WTC11 (cell line): ENCODE measurements at regions not wholly inside any gene's neighbourhood (a gene's known extent, or its start where the extent isn't known, plus 50 kb on each side); places are given as distances from the start of the nearest gene placed in this dataset.

ENCODE experiments used
- ATAC-seq: fragments of 200-7000 bp; cut with Tn5 transposase; 2 replicates; pipeline ENCODE4 v1.10.0; 2021; ENCODE audit warnings: mild to moderate bottlenecking, moderate library complexity
- CTCF ChIA-PET: fragments of 300-600 bp; sonication (Branson Sonifier 250); formaldehyde crosslinking; loops from one replicate; lab custom pipeline; 2021; ENCODE audit warnings: antibody characterized with exemption; lab: Charles Lee
- POLR2A ChIA-PET: fragments of 350-600 bp; sonication (Branson Sonifier 250); formaldehyde crosslinking; loops from one replicate; lab custom pipeline; 2021; ENCODE audit warnings: antibody characterized with exemption; lab: Charles Lee
- DNase-seq: peaks from one replicate; pipeline ENCODE4 v3.0.0; 2021; ENCODE audit warnings: low spot score
- H3K27ac Mint-ChIP-seq: 2 replicates; pipeline ENCODE4 v1.8.0; 2021; ENCODE audit warnings: mixed read lengths
- H3K27me3 Mint-ChIP-seq: 2 replicates; pipeline ENCODE4 v1.8.0; 2021; ENCODE audit warnings: low read depth, mild to moderate bottlenecking, moderate library complexity, mixed read lengths
- H3K36me3 Mint-ChIP-seq: 2 replicates; pipeline ENCODE4 v1.8.0; 2021; ENCODE audit warnings: mixed read lengths
- H3K4me1 Mint-ChIP-seq: 2 replicates; pipeline ENCODE4 v1.8.0; 2022; ENCODE audit warnings: mixed read lengths
- H3K4me3 Mint-ChIP-seq: 2 replicates; pipeline ENCODE4 v1.8.0; 2021; ENCODE audit warnings: mild to moderate bottlenecking, moderate library complexity, mixed read lengths
- H3K9me3 Mint-ChIP-seq: 2 replicates; pipeline ENCODE4 v1.8.0; 2021; ENCODE audit warnings: mixed read lengths
- ETV6 ChIP-seq: sonication (generic); formaldehyde crosslinking; IDR thresholded peaks from 2 replicates; pipeline ENCODE4 v1.8.1; 2022; ENCODE audit warnings: mild to moderate bottlenecking, missing genetic modification reagents
- GRHL2 ChIP-seq: fragments of 250-450 bp; sonication (Bioruptor Pico); IDR thresholded peaks from 2 replicates; pipeline ENCODE4 v1.8.0; 2022; ENCODE audit warnings: mild to moderate bottlenecking, moderate library complexity; ENCODE audit not compliant: insufficient replicate concordance, severe bottlenecking
- KAT7 ChIP-seq: sonication (generic); formaldehyde crosslinking; IDR thresholded peaks from 2 replicates; pipeline ENCODE4 v1.8.1; 2023; ENCODE audit warnings: missing genetic modification reagents, mild to moderate bottlenecking, borderline replicate concordance
- NFATC4 ChIP-seq: fragments of 250-450 bp; sonication (Bioruptor Pico); IDR thresholded peaks from 2 replicates; pipeline ENCODE4 v1.9.0; 2021; ENCODE audit warnings: mild to moderate bottlenecking
- RELA ChIP-seq: sonication (generic); formaldehyde crosslinking; IDR thresholded peaks from 2 replicates; pipeline ENCODE4 v1.8.1; 2022; ENCODE audit warnings: missing genetic modification reagents, mild to moderate bottlenecking, borderline replicate concordance
- RORB ChIP-seq: fragments of 250-450 bp; sonication (Bioruptor Pico); IDR thresholded peaks from 2 replicates; pipeline ENCODE4 v1.9.0; 2021; ENCODE audit warnings: mild to moderate bottlenecking
- TEAD4 ChIP-seq: sonication (generic); formaldehyde crosslinking; IDR thresholded peaks from 2 replicates; pipeline ENCODE4 v1.8.0; 2022; ENCODE audit warnings: mild to moderate bottlenecking, missing genetic modification reagents
- TP53 ChIP-seq: sonication (generic); formaldehyde crosslinking; IDR thresholded peaks from 2 replicates; pipeline ENCODE4 v1.8.1; 2023; ENCODE audit warnings: mild to moderate bottlenecking, missing genetic modification reagents
- TF ChIP-seq, protein P1 (sequence below): sonication (generic); formaldehyde crosslinking; IDR thresholded peaks from 2 replicates; pipeline ENCODE4 v1.8.0; 2023; ENCODE audit warnings: mild to moderate bottlenecking, missing genetic modification reagents
- TF ChIP-seq, protein P2 (sequence below): fragments of 250-450 bp; sonication (Bioruptor Pico); IDR thresholded peaks from 2 replicates; pipeline ENCODE4 v1.9.0; 2021; ENCODE audit warnings: mild to moderate bottlenecking, borderline replicate concordance
- TF ChIP-seq, protein P3 (sequence below): sonication (generic); formaldehyde crosslinking; IDR thresholded peaks from 2 replicates; pipeline ENCODE4 v1.8.1; 2022; ENCODE audit warnings: mild to moderate bottlenecking, moderate library complexity, missing genetic modification reagents
- TF ChIP-seq, protein P4 (sequence below): sonication (generic); formaldehyde crosslinking; IDR thresholded peaks from 2 replicates; pipeline ENCODE4 v1.8.0; 2022; ENCODE audit warnings: missing genetic modification reagents
- TF ChIP-seq, protein P5 (sequence below): sonication (generic); formaldehyde crosslinking; IDR thresholded peaks from 2 replicates; pipeline ENCODE4 v1.8.1; 2023; ENCODE audit warnings: mild to moderate bottlenecking, missing genetic modification reagents, moderate library complexity

DNA sequence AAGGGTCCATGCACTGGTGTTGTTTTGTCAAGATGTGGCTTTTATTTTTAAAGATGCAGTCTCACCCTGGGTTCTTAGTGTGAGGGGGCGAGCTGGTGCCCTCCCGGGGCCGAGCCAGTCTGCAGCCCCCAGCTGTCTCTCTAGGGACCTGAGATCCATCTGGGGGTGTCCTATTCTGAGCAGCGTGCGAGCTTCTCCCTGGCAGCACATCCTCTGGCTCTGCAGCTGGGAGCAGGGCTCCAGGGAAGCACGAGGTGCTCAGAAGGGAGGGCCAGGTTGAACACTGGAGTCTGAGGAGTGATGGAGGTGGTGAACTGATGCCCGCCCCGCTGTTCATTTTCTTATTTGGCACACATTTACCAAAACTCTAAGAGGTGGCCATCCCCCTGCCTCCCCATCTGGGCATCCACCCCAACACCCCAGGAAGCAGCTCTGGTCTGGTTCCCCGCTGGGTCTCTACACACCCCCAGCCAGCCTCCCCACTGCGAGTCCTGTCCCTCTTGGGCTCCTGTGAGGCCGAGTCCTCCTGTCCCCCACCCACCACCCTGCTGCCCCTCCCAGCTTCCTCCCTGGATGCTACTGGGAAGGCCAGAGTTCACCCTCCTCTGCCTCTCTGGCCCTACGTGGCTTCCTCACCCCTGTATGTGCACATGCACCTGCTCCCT is 956.4 kb downstream of the BRD1 start:
- ChIA-PET POLR2A (no interaction called here), CTCF (interaction anchor here (2.4 kb wide), 1 partner anchor 88 kb away, joined by 8 read pairs; no protein-coding TSS in a partner anchor)
- Mint-ChIP-seq H3K36me3 (0 out of 2 replicates have a peak, but pooled peaks cover 3% of the 10 kb centered on the region), H3K4me3 (no peak overlapping the region), H3K4me1 (peaks cover 9% of the 10 kb centered on the region; the same call in 1 of the 2 replicates), H3K9me3 (peaks cover 9% of the 10 kb centered on the region), H3K27ac (no peak overlapping the region), H3K27me3 (no peaks in the 10 kb centered on the region; the same call in 1 of the 2 replicates)
- DNase-seq (no peak), ATAC-seq (no peak)
- TF ChIP-seq, protein P1, sequence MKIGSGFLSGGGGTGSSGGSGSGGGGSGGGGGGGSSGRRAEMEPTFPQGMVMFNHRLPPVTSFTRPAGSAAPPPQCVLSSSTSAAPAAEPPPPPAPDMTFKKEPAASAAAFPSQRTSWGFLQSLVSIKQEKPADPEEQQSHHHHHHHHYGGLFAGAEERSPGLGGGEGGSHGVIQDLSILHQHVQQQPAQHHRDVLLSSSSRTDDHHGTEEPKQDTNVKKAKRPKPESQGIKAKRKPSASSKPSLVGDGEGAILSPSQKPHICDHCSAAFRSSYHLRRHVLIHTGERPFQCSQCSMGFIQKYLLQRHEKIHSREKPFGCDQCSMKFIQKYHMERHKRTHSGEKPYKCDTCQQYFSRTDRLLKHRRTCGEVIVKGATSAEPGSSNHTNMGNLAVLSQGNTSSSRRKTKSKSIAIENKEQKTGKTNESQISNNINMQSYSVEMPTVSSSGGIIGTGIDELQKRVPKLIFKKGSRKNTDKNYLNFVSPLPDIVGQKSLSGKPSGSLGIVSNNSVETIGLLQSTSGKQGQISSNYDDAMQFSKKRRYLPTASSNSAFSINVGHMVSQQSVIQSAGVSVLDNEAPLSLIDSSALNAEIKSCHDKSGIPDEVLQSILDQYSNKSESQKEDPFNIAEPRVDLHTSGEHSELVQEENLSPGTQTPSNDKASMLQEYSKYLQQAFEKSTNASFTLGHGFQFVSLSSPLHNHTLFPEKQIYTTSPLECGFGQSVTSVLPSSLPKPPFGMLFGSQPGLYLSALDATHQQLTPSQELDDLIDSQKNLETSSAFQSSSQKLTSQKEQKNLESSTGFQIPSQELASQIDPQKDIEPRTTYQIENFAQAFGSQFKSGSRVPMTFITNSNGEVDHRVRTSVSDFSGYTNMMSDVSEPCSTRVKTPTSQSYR, result no peak
- TF ChIP-seq, protein P2, sequence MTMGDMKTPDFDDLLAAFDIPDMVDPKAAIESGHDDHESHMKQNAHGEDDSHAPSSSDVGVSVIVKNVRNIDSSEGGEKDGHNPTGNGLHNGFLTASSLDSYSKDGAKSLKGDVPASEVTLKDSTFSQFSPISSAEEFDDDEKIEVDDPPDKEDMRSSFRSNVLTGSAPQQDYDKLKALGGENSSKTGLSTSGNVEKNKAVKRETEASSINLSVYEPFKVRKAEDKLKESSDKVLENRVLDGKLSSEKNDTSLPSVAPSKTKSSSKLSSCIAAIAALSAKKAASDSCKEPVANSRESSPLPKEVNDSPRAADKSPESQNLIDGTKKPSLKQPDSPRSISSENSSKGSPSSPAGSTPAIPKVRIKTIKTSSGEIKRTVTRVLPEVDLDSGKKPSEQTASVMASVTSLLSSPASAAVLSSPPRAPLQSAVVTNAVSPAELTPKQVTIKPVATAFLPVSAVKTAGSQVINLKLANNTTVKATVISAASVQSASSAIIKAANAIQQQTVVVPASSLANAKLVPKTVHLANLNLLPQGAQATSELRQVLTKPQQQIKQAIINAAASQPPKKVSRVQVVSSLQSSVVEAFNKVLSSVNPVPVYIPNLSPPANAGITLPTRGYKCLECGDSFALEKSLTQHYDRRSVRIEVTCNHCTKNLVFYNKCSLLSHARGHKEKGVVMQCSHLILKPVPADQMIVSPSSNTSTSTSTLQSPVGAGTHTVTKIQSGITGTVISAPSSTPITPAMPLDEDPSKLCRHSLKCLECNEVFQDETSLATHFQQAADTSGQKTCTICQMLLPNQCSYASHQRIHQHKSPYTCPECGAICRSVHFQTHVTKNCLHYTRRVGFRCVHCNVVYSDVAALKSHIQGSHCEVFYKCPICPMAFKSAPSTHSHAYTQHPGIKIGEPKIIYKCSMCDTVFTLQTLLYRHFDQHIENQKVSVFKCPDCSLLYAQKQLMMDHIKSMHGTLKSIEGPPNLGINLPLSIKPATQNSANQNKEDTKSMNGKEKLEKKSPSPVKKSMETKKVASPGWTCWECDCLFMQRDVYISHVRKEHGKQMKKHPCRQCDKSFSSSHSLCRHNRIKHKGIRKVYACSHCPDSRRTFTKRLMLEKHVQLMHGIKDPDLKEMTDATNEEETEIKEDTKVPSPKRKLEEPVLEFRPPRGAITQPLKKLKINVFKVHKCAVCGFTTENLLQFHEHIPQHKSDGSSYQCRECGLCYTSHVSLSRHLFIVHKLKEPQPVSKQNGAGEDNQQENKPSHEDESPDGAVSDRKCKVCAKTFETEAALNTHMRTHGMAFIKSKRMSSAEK, result no peak
- TF ChIP-seq, protein P3, sequence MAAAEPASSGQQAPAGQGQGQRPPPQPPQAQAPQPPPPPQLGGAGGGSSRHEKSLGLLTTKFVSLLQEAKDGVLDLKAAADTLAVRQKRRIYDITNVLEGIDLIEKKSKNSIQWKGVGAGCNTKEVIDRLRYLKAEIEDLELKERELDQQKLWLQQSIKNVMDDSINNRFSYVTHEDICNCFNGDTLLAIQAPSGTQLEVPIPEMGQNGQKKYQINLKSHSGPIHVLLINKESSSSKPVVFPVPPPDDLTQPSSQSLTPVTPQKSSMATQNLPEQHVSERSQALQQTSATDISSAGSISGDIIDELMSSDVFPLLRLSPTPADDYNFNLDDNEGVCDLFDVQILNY (CRISPR knock-in tag), result no peak
- TF ChIP-seq NFATC4 (CRISPR knock-in tag), result no peak
- TF ChIP-seq, protein P4, sequence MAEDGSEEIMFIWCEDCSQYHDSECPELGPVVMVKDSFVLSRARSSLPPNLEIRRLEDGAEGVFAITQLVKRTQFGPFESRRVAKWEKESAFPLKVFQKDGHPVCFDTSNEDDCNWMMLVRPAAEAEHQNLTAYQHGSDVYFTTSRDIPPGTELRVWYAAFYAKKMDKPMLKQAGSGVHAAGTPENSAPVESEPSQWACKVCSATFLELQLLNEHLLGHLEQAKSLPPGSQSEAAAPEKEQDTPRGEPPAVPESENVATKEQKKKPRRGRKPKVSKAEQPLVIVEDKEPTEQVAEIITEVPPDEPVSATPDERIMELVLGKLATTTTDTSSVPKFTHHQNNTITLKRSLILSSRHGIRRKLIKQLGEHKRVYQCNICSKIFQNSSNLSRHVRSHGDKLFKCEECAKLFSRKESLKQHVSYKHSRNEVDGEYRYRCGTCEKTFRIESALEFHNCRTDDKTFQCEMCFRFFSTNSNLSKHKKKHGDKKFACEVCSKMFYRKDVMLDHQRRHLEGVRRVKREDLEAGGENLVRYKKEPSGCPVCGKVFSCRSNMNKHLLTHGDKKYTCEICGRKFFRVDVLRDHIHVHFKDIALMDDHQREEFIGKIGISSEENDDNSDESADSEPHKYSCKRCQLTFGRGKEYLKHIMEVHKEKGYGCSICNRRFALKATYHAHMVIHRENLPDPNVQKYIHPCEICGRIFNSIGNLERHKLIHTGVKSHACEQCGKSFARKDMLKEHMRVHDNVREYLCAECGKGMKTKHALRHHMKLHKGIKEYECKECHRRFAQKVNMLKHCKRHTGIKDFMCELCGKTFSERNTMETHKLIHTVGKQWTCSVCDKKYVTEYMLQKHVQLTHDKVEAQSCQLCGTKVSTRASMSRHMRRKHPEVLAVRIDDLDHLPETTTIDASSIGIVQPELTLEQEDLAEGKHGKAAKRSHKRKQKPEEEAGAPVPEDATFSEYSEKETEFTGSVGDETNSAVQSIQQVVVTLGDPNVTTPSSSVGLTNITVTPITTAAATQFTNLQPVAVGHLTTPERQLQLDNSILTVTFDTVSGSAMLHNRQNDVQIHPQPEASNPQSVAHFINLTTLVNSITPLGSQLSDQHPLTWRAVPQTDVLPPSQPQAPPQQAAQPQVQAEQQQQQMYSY, result no peak

DNA sequence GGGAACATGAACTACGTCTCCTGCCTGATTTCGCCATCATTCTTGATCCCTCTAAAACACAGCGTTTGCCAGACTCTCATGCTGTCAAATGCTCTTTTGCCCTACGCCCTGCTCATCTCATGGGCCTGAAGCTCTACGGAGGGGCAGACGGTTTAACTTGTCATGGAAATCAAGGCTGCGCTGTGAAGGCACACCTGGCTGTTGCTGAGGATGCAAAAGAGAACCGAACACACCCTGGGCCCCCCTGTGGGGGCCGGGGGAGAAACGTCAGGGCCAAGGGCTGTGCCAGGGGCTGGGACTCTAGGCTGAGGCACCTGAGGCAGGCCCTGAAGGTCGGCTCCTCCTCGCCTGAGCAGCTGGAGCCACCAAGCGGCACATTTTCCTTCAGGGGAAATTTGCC is 957.2 kb downstream of the BRD1 start:
- peaks cover 9% of the 10 kb centered on the region; the same call in 1 of the 2 replicates for H3K4me1 Mint-ChIP-seq
- ChIA-PET CTCF (interaction anchor here (0.5 to 2.4 kb wide), 2 partner anchors 62 to 87 kb away, joined by 3 to 8 read pairs; no protein-coding TSS in a partner anchor), POLR2A (no interaction called here)
- 0 out of 2 replicates have a peak, but pooled peaks cover 3% of the 10 kb centered on the region for H3K36me3 Mint-ChIP-seq
- DNase-seq (no peak), ATAC-seq (no peak)
- H3K4me3 Mint-ChIP-seq, result no peak overlapping the region
- H3K9me3 Mint-ChIP-seq, result peaks cover 9% of the 10 kb centered on the region
- H3K27me3 Mint-ChIP-seq, result no peaks in the 10 kb centered on the region; the same call in 1 of the 2 replicates
- no peak overlapping the region for H3K27ac Mint-ChIP-seq
- no peak for TF ChIP-seq KAT7
- TF ChIP-seq GRHL2 (CRISPR knock-in tag), result no peak
- TF ChIP-seq ETV6 (CRISPR knock-in tag), result no peak
- TF ChIP-seq, protein P2, result no peak
- TF ChIP-seq RORB (CRISPR knock-in tag), result no peak
- no peak for TF ChIP-seq RELA
- TF ChIP-seq, protein P5, sequence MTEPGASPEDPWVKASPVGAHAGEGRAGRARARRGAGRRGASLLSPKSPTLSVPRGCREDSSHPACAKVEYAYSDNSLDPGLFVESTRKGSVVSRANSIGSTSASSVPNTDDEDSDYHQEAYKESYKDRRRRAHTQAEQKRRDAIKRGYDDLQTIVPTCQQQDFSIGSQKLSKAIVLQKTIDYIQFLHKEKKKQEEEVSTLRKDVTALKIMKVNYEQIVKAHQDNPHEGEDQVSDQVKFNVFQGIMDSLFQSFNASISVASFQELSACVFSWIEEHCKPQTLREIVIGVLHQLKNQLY (CRISPR knock-in tag), result no peak
- no peak for TF ChIP-seq TEAD4
- no peak for TF ChIP-seq TP53 (CRISPR knock-in tag)
